ENCODE measurements at regions not wholly inside any gene's neighbourhood (a gene's known extent, or its start where the extent isn't known, plus 50 kb on each side); places are given as distances from the start of the nearest gene placed in this dataset.

DNA sequence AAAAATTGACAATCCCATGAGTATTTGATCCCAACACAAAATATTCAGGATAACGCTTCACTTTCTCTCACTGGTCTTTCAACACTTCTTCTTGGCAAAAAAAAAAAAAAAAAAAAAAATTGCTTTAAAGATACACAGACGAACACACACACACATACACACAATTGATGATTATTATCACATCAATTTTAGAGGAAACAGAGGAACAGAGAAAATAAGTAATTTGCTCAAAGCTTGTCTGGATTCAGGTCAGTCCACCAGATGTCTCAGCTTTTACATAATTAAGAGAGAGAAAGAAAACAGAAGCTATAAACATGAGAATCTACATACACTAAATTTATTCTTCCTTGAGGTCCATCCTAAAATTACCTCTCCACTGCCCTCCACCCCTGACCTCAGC, 183.4 kb downstream of the MZT1 start:
- no peaks in the 10 kb centered on the region for H3K27me3 ChIP-seq (replicated peaks; ENCODE audit: insufficient read depth)
- TF ChIP-seq, protein P1, sequence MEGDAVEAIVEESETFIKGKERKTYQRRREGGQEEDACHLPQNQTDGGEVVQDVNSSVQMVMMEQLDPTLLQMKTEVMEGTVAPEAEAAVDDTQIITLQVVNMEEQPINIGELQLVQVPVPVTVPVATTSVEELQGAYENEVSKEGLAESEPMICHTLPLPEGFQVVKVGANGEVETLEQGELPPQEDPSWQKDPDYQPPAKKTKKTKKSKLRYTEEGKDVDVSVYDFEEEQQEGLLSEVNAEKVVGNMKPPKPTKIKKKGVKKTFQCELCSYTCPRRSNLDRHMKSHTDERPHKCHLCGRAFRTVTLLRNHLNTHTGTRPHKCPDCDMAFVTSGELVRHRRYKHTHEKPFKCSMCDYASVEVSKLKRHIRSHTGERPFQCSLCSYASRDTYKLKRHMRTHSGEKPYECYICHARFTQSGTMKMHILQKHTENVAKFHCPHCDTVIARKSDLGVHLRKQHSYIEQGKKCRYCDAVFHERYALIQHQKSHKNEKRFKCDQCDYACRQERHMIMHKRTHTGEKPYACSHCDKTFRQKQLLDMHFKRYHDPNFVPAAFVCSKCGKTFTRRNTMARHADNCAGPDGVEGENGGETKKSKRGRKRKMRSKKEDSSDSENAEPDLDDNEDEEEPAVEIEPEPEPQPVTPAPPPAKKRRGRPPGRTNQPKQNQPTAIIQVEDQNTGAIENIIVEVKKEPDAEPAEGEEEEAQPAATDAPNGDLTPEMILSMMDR (IDR thresholded peaks at IDR 0.05) = no peak
- no peaks in the 10 kb centered on the region for H3K36me3 ChIP-seq
- no peak overlapping the region for H3K4me3 ChIP-seq
- no peaks in the 10 kb centered on the region for H3K9me3 ChIP-seq
- no peaks in the 10 kb centered on the region for H3K4me1 ChIP-seq (ENCODE audit: control insufficient read depth in 1 of 2, low read depth in 2 of 2)
- DNase-seq (ENCODE audit: low spot score) (no peak), ATAC-seq (ENCODE audit: insufficient number of reproducible peaks, low FRiP score, low read depth) (no peak)
- no peak overlapping the region for H3K27ac ChIP-seq

DNA sequence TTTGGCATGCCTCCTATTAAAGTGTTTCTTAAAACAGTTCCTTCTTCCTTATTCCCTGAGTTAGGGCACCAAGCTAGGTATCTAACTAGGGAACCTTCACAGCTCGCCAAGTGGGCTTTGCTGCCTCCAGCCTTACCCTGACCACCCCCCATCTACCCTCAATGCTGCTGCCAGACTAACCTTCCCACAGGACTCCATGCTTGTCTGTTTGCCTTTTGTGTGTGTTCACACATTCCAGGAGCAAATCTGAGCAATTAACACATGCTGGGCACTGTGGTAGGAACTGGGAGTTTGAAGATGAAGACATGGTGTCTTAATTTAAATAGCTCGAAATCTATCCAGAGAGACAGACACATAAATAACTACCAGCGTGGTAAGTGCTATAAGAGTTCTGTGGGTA, 185.2 kb downstream of the MZT1 start:
- no peak overlapping the region for H3K27ac ChIP-seq
- TF ChIP-seq, protein P1 (IDR thresholded peaks at IDR 0.05) = no peak
- no peaks in the 10 kb centered on the region for H3K9me3 ChIP-seq
- H3K4me1 ChIP-seq (ENCODE audit: control insufficient read depth in 1 of 2, low read depth in 2 of 2) = no peaks in the 10 kb centered on the region
- no peaks in the 10 kb centered on the region for H3K27me3 ChIP-seq (replicated peaks; ENCODE audit: insufficient read depth)
- H3K4me3 ChIP-seq = no peak overlapping the region
- no peak for ATAC-seq (ENCODE audit: insufficient number of reproducible peaks, low FRiP score, low read depth)
- no peak for DNase-seq (ENCODE audit: low spot score)
- H3K36me3 ChIP-seq = no peaks in the 10 kb centered on the region

DNA sequence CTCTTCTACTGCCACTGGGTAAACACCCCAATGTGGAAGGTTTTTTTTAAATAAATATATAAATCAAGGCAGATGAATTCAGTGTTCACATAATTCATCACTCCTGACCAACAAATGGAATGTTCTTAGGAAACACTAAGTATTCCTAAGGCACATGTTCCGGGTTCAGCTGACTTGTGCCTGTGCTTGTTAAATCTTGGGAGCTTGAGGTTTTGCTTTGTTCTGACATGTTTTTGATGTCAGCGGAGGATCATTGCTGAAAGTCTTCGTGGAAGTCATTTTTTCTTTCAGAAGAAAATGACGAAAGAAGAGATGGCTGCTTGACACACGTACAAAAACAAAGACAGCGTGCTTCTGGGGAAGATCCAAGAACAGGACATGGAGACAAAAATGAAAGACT, 185.8 kb downstream of the MZT1 start:
- H3K27ac ChIP-seq = no peak overlapping the region
- ATAC-seq (ENCODE audit: insufficient number of reproducible peaks, low FRiP score, low read depth) = no peak
- TF ChIP-seq, protein P1 (IDR thresholded peaks at IDR 0.05) = no peak
- H3K36me3 ChIP-seq = no peaks in the 10 kb centered on the region
- no peaks in the 10 kb centered on the region for H3K27me3 ChIP-seq (replicated peaks; ENCODE audit: insufficient read depth)
- no peak overlapping the region for H3K4me3 ChIP-seq
- H3K9me3 ChIP-seq = no peaks in the 10 kb centered on the region
- H3K4me1 ChIP-seq (ENCODE audit: control insufficient read depth in 1 of 2, low read depth in 2 of 2) = no peaks in the 10 kb centered on the region
- DNase-seq (ENCODE audit: low spot score) = no peak

DNA sequence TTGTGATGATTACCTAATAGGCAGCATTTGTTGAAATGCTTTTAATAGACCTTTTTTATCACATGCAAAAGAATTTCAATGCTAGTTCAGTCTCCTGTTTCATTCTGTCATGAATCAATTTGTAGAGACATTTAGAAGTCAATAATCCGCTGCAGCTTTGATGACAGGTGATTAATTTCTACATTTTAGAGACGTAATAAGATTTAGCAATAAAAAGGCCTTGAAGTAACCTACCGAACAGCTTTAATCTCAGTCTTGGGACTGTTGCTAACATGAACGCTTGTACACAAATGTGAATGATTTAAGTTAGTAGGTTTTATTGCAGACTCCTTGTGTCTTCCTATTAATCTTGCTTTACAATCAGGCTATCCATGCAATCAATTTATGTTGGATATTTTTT, 186.5 kb downstream of the MZT1 start:
- H3K4me1 ChIP-seq (ENCODE audit: control insufficient read depth in 1 of 2, low read depth in 2 of 2) = no peaks in the 10 kb centered on the region
- ATAC-seq (ENCODE audit: insufficient number of reproducible peaks, low FRiP score, low read depth) = no peak
- DNase-seq (ENCODE audit: low spot score) = no peak
- no peak overlapping the region for H3K27ac ChIP-seq
- no peaks in the 10 kb centered on the region for H3K36me3 ChIP-seq
- no peak overlapping the region for H3K4me3 ChIP-seq
- TF ChIP-seq, protein P1 (IDR thresholded peaks at IDR 0.05) = no peak
- no peaks in the 10 kb centered on the region for H3K27me3 ChIP-seq (replicated peaks; ENCODE audit: insufficient read depth)
- H3K9me3 ChIP-seq = no peaks in the 10 kb centered on the region

DNA sequence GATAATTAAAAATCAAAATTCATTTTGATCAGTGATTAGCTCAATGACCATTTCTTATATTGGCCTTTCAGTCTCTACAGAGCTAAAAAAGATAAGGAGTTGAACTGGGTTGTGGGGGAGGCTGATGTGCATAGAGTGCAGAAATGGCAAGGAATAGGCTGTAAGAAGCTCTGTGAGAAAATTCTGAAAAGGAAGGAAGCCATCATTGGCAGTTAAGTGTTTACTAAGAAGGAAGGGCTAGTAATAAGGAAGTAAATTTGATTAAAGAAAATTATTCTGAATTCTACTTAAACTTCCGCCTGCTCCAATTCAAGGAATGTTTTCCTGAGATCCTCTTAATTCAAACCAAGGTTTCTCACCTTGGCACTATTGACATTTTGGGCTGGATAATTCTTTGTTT, 187.5 kb downstream of the MZT1 start:
- H3K27ac ChIP-seq = no peak overlapping the region
- TF ChIP-seq, protein P1 (IDR thresholded peaks at IDR 0.05) = no peak
- no peaks in the 10 kb centered on the region for H3K4me1 ChIP-seq (ENCODE audit: control insufficient read depth in 1 of 2, low read depth in 2 of 2)
- DNase-seq (ENCODE audit: low spot score) (no peak), ATAC-seq (ENCODE audit: insufficient number of reproducible peaks, low FRiP score, low read depth) (no peak)
- no peaks in the 10 kb centered on the region for H3K9me3 ChIP-seq
- no peak overlapping the region for H3K4me3 ChIP-seq
- H3K36me3 ChIP-seq = no peaks in the 10 kb centered on the region
- no peaks in the 10 kb centered on the region for H3K27me3 ChIP-seq (replicated peaks; ENCODE audit: insufficient read depth)
